GM19438 (cell line): ENCODE measurements at regions not wholly inside any gene's neighbourhood (a gene's known extent, or its start where the extent isn't known, plus 50 kb on each side); places are given as distances from the start of the nearest gene placed in this dataset.
"Not testable (repeated sequence)": the region's sequence is repeated elsewhere in the genome, so short reads cannot be mapped to it uniquely, and the experiment has no call there.

Experiments used
- ATAC-seq: cut with Tn5 transposase; IDR thresholded peaks from one replicate; pipeline ENCODE4 v1.9.1; 2021; ENCODE audit warnings: low read depth; ENCODE audit not compliant: unreplicated experiment

GRCh38 chr15:30755036-30755687 is 129.2 kb downstream of the ARHGAP11B start:
- ATAC-seq = not testable (repeated sequence)

DNA sequence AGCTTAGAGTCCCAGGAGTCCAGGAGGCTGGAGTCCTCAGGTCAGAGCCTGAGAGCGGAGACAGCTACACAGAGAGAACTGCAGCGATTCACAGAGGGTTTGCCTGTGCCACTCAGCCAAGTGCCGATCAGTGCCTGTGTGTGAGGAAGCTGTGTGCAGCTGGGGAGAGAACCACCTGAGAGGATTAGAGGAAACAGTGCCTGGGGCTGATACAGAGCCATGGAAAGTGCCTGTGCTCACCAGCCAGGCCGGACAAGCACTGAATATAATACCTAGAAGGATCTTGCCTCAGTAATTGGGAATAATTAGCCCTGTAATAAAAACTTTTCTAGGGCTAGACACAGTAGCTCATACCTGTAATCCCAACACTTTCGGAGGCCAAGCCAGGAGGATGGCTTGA is 134.7 kb downstream of the ARHGAP11B start:
- ATAC-seq = not testable (repeated sequence)

DNA sequence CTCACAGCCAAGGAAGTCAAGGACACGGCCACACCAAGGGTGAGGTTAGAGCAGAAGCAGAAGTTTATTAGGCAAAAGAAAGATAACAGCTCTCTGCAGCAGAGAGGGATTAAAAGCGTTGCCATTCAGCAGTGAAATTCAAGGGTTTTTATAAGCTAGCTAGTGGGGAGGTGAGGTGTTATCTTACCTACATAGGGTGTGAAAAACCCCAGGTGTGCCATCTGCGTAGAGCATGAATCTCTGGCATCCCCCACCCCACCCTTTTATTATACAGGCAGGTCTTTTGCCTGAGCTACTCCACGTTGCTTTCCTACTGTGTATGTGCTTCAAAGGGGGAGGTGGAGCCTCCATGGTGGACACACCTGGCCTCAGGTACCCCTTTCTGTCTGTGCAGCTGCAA is 135.4 kb downstream of the ARHGAP11B start:
- ATAC-seq = not testable (repeated sequence)

- not testable (repeated sequence) for ATAC-seq
These were observed 134.2 kb upstream of the FAN1 start for GRCh38 chr15:30769390-30770124.

- ATAC-seq = no peak
These were observed 133.0 kb upstream of the FAN1 start for GRCh38 chr15:30770759-30771158.

DNA sequence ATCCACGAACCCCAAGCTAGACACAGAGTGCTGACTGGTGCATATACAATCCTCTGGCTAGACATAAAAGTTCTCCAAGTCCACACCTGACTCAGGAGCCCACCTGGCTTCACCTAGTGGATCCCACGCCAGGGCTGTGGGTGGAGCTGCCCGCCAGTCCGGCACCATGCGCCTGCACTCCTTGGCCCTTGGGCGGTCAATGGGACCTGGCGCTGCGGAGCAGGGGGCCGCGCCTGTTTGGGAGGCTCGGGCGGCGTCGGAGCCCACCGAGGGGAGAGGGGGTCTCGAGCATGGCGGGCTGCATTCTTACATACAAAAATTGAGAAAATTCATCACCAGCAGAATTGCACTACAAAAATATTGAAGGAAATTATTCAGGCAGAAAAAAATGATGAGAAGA is 120.7 kb upstream of the FAN1 start:
- no peak for ATAC-seq

DNA sequence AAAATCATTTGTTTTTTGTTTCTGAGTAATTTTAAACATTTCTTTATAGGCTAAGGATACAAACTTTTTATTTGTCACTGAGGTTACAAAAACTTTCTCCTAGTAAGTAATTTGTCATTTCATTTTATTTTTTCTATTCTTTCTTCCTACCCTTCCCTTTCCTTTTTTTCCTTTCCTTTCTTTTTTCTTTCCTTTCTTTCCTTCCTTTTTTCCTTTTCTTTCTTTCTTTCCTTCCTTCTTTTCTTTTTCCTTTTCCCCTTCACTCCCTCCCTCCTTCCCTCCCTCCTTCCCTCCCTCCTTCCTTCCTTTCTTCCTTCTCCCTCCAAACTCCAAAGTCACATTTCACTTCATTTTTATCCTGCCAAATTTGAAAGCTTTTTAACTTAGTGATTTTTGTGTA is 115.1 kb upstream of the FAN1 start:
- no peak for ATAC-seq

DNA sequence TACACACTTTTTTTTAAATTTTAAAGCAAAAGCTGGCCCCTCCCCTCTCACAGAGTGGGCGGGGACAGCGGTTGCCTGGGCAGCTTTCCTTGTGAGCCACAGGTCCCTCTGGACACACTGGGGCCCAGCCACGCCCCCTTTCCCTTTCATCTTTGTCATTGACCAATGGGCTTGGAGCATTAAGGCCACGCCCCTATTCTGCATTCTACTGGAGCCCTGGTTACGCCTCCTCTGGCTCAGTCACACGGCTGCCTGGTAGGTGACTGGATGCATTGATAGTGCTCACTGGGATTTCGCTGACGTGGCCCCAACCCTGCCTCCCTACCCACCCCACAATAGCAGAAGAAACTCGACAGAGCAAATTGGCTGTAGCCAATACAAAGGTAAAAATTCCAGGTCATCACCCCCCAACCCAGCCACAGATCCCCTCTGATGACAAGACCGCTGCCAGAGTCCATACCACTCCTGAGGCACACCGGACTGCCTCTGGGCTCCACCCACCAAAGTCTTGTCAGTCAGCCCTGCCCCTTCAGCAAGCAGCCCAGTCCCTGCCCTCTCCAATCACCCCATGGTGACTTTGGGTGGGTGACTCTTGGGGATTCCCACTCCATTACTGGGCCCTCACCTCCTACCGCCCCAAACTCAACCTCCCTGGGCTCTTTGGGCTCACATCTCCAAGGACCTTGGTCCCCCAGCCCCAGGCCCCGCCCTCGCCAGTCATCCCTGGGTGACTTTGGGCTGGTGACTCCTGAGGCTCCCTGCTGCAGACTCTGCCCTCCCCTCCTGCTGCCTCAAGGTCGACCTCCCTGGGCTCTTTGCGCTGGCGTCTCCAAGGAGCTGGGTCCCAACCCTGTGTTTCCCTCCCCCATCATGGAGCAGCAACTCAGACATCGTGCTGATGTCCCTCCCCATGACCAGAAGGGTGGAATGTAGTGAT is 112.2 kb upstream of the FAN1 start:
- ATAC-seq = no peak

- ATAC-seq = not testable (repeated sequence)
These were observed 110.9 kb upstream of the FAN1 start for GRCh38 chr15:30792843-30793242.

GRCh38 chr15:30794388-30794787 is 109.3 kb upstream of the FAN1 start:
- no peak for ATAC-seq

GRCh38 chr15:30799565-30799964 is 104.2 kb upstream of the FAN1 start:
- not testable (repeated sequence) for ATAC-seq

- not testable (repeated sequence) for ATAC-seq
These were observed 102.4 kb upstream of the FAN1 start for GRCh38 chr15:30801140-30801895.

DNA sequence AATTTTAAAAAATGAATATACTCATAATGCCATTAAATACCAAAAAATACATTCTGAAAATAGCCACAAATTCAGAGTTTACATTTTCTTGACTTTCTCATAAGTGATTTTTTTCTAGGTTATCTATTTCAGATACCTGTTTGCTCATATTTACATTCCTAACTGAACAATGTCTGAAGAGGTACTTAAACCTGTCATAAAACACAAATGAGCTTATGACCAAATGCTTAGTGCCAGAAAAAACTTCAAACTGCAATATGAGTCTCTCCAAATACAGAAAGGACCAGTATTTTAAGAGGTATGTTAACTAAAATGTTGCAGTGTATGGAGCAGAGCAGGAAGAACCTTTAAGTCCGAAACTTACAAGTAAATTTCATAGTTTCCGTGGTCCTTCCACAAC is 101.7 kb upstream of the FAN1 start:
- ATAC-seq = not testable (repeated sequence)

DNA sequence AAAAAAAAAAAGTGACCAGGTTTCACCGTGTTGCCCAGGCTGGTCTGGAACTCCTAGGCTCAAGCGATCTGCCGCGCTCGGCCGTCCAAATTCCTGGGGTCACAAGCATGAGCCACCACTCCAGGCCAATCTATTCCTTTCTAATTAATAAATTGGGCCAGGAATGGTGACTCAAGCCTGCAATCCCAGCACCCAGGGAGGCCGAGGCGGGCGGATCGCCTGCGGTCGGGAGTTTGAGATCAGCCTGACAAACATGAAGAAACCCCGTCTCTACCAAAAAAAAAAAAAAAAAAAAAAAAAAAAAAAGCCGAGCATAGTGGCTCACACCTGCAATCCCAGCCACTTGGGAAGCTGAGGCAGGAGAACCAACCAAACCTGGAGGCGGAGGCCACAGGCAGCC is 100.0 kb upstream of the FAN1 start:
- not testable (repeated sequence) for ATAC-seq

DNA sequence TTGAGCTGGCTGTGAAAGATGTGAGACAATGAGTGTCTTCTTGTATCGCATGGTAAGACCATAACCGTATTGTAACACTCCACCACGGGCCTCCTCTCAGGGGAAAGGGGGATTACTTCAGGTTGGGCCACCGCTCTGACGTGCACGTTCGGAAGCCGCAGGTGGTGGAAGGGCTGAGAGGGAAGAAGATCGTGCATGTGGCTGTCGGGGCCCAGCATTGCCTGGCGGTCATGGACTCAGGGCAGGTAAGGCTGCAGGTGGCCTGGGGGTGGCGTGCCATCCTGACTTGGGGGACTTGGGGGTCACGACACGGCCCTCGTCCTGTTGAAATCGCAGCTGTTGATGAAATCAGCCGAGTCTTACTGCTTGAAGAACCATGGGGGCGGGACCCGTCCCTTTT is 87.3 kb upstream of the FAN1 start:
- no peak for ATAC-seq

DNA sequence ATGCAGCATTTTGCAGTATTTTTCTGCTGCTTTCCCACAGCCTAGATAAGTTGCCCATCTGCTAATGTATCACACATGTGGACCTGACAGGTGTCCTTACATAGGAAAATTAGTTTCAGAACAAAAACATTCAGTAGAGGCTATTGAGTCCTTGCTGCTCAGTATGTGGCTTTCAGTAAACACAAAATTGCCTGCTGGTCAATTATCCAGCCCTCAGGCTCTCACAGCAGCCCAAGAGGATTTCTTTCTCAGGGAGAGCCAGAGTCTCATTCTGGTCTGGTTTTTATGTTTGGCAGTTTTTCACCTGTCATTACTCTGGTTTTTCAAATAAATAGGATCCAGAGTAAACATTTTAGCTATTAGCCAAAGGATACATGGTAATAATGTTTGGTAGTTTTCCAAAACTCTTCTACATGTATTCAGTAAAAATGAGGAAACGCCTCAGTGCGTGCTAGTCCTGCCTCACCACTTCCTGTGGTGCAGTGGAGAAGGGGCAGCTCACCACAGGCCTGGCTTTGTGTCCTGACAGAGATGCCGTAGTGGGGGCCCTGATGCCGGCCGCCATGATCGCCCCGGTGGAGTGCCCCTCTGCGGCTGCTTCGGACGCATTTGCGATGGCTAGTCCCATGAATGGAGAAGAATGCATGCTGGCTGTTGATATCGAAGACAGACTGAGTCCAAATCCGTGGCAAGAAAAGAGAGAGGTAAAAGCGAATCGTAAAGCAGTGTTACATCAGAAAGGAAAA is 80.5 kb upstream of the FAN1 start:
- ATAC-seq = not testable (repeated sequence)

- no peak for ATAC-seq
These were observed 79.1 kb upstream of the FAN1 start for GRCh38 chr15:30824518-30825195.

DNA sequence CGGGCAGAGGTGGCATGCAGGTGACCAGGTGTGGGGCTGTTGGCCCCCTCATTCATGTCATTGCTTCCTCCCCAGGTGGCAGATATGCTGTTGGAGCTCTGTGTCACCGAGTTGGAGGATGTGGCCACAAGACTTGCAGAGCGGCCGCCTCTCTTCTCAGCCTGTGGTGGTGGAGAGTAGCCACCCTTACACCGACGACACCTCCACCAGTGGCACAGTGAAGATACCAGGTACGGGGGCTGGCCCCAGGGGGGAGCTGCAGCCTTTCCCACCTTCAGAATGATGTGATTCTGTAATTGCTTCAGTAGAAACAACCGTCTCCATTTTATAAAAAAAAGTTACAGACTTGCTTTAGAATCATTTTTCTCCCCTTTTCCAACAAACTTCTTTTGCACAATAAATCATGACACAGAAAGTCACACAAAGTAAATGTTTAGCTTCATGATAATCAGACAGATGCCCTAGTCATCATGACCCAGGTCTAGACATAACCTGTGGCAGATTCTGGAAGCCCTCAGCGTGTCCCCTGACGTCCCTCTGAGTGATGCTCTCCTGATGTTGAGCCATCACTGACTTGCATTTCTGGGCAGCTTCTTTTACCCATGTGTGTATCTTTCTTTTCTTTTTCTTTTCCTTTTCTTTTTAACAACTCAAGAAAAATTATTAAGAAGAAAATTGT is 76.0 kb upstream of the FAN1 start:
- no peak for ATAC-seq

DNA sequence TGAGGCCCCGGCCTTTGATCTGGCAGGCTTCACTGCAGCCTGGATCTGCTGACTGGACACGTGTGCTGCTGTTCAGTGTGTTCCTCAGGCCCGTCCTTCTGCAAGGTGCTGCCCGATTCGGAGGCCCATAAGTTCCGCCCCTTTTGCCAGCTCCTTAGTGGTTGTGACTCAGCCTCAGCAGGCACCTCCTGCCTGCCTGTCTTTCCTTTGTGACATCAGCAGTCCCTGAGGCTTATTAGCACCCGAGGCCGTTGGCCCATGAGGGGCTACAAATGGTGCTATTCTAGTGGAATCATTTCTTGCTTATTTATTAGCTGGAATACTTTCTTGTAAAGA is 75.4 kb upstream of the FAN1 start:
- ATAC-seq = not testable (repeated sequence)
